AG09319 (cell line): ENCODE measurements at regions not wholly inside any gene's neighbourhood (a gene's known extent, or its start where the extent isn't known, plus 50 kb on each side); places are given as distances from the start of the nearest gene placed in this dataset.

Source experiments
- DNase-seq: peaks from one replicate; pipeline ENCODE4 v3.0.0-alpha.2; 2010; ENCODE audit warnings: low read depth; ENCODE audit errors: extremely low read depth
- TF ChIP-seq, protein P1 (sequence below): IDR thresholded peaks from 2 replicates; pipeline ENCODE4 v1.5.1; 2011; ENCODE audit warnings: low read depth, mild to moderate bottlenecking, inconsistent platforms, low read length, moderate library complexity

DNA sequence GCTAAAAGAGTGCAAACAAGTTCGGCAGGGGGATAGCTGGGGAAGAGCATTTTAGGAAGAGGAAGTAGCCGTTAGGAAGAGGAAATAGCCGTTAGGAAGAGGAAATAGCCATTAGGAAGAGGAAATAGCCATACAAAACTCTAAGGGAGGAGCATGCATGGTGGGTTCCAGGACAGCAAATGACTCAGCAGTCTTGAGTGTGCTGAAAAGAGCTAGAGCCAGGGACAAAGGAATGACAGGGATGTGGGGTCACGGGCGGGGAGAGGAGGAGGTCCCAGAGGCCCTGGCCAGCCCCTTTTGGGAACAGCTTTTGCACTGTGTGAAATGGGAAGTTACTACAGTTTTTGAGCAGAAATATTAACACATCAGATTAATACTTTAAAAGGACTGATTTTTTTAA, 882.6 kb downstream of the TRIML1 start:
- TF ChIP-seq, protein P1, sequence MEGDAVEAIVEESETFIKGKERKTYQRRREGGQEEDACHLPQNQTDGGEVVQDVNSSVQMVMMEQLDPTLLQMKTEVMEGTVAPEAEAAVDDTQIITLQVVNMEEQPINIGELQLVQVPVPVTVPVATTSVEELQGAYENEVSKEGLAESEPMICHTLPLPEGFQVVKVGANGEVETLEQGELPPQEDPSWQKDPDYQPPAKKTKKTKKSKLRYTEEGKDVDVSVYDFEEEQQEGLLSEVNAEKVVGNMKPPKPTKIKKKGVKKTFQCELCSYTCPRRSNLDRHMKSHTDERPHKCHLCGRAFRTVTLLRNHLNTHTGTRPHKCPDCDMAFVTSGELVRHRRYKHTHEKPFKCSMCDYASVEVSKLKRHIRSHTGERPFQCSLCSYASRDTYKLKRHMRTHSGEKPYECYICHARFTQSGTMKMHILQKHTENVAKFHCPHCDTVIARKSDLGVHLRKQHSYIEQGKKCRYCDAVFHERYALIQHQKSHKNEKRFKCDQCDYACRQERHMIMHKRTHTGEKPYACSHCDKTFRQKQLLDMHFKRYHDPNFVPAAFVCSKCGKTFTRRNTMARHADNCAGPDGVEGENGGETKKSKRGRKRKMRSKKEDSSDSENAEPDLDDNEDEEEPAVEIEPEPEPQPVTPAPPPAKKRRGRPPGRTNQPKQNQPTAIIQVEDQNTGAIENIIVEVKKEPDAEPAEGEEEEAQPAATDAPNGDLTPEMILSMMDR, result no peak
- DNase-seq, result no peak

DNA sequence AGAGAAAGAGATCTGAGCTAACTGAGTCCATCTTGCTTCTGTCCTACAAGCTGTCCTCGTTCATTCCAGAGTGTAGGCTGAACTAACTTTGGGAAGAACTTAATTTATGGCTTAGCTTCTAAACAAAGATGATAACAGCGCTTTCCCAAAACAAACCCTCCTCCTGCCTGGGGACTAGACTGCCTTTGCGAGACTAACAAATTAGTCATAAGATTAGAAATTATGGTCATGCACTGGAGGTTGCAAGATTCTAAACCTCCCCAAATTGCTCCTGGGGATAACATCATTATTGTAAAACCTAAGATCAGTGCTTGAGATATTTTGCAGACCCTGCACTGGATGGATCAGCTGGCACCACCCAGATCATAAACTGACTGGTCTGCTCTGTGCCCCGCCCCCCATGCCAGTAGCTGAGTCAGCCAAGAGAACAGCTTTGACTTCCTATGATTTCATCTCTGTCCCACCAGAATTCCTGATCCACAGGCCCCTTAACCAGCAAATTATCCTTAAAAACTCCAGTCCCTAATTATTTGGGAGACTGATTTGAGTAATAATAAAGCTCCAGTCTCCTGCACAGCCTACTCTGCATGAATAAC, 883.3 kb downstream of the TRIML1 start:
- TF ChIP-seq, protein P1, result no peak
- DNase-seq, result no peak

DNA sequence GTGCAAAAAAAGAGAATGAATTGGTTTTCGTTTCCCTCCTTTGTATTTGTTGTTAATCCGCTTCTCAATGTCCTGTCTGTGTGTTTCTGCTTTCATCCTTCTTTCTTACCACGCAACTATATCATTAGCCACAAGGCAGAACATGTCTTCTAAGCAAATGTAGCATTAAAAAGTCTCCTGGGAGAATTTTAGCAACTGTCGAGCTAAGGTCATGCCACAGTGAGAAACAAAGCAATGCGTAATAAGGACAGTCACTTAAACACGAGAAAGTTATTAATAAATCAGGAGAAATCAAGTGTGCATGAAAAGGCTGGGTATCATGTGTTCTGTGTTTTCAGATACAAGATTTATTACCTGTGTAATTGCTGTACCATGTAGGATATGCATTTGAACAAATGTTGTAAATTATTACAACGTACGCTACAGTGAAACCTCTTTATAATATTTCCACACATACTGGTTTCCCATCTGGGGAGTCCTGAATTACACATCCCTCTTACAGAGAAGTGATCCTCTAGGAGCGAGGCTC, 890.8 kb downstream of the TRIML1 start:
- TF ChIP-seq, protein P1, result no peak
- DNase-seq, result no peak

DNA sequence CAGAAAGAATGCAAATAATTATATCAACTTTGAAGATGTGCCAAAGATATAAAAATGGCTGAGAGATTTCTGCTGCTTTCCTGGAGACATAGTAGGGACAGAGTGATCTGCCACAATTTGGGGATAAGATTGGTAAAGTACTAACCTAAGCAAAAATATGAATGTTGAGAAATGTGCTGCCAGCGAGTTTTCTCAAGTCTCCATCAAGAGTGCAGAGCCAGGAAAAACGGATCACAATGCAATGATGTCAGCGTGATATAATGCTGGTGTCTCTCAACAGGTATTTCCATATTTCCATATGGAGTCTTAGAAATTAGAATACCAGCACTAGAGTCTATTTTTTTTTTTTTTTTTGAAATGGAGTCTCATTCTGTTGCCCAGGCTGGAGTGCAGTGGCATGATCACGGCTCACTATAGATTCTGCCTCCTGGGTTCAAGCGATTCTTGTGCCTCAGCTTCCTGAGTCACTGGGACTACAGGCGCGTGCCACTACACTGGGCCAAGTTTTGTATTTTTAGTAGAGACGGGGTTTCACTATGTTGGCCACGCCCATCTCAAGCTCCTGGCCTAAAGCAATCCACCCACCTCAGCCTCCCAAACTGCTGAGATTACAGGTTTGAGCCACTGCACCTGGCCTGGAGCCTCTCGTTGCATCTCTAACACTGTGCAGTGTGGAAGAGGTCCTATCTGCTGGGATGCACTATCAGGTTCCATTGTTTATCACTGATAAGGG, 893.5 kb downstream of the TRIML1 start:
- DNase-seq, result no peak
- TF ChIP-seq, protein P1, result no peak

DNA sequence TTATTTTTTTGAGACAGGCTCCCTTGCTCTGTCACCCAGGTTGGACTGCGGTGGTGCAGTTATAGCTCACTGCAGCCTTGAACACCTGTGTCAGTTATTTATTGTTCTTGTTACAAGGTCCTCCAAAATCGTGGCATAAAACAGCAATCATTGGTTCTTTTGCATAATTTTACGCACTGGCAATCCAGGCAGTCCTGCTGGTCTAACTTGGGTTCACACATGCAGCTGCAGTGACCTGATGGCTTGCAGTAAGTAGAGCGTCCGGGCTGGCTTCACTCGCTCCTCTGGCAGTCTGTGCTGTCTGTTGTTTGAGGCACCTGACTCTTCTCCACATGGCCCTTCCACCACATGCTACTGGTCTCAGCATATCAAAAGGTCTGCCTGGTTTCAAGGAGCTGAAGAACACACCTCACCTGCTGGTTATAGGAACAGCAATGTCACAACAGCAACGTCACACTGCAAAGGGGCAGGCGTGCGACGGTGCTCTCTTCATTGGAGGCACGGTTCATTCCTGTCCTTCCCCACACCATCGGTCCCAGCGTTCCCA, 894.6 kb downstream of the TRIML1 start:
- no peak for DNase-seq
- TF ChIP-seq, protein P1, result no peak

DNA sequence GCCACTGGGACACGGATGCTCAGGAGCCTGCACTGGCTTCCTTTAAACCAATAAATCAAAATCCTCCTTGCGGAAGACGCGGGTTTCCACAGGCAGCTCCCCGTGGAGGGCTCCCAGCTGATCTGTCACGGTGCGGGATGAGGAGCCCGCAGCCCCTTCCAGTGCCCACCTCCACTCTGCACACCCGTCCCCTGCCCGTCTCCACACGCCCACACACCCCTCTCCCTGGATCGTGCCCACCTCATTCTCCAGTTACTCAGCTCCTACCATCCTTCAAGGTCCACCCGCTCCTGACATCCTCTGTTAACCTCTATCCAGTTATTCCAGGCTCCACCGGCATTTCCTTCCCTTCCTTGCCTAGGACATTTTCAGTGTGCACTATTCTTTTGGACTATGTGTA, 895.9 kb downstream of the TRIML1 start:
- TF ChIP-seq, protein P1, result no peak
- DNase-seq, result no peak

DNA sequence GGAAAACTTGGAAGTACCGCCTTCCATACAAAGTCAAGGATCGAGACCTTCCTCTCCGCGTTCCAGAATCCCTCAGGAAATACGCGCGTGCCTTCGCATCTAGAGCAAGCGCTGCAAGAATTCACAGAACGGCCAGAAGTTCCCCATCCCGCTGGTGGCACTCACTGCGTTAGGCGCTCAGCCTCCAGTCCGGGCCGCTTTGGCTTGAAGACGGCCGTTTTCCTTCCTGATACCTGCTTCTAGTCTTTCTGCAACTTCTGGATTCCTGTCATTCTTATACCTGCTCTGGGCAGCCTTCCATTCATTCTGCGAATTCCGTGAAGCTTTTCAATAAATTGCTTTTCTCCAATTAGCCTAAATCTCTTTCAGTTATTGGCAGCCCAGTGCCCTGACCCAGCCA, 896.4 kb downstream of the TRIML1 start:
- TF ChIP-seq, protein P1, result no peak
- no peak for DNase-seq
